GM12878 (cell line): ENCODE measurements at regions not wholly inside any gene's neighbourhood (a gene's known extent, or its start where the extent isn't known, plus 50 kb on each side); places are given as distances from the start of the nearest gene placed in this dataset.

ENCODE experiments used
- BACH1 ChIP-seq: fragments of 450-650 bp; IDR thresholded peaks from 2 replicates; pipeline ENCODE4 v1.6.1; 2017; ENCODE audit warnings: mild to moderate bottlenecking, borderline replicate concordance
- BRCA1 ChIP-seq: IDR thresholded peaks from 2 replicates; pipeline ENCODE4 v1.6.1; 2011; ENCODE audit warnings: low read depth, low read length, improper control_type of control experiment
- CBX5 ChIP-seq: sonication (generic); IDR thresholded peaks from 2 replicates; pipeline ENCODE4 v1.6.1; 2016; ENCODE audit warnings: low read depth, moderate library complexity, mild to moderate bottlenecking, inconsistent platforms
- CEBPB ChIP-seq, 2 experiments: fragments of 150-350 bp in 1 of 2; IDR thresholded peaks; 2 replicates each; pipeline ENCODE4 v1.6.1; 2012 to 2014; ENCODE audit warnings: low read depth in 2 of 2, low read length in 2 of 2, borderline replicate concordance in 1 of 2, inconsistent platforms in 1 of 2
- CTCF ChIP-seq, 3 experiments: IDR thresholded peaks in 2 of 3; conservative IDR thresholded peaks in 1 of 3; 2 replicates each; pipeline ENCODE4 v1.5.1; 2011; ENCODE audit warnings: low read depth in 3 of 3, low read length in 3 of 3, mild to moderate bottlenecking in 3 of 3, control low read depth in 2 of 3, moderate library complexity in 2 of 3, inconsistent platforms in 1 of 3, mixed read lengths in 1 of 3; ENCODE audit not compliant: control insufficient read depth in 2 of 3, insufficient read depth in 1 of 3; ENCODE audit errors: extremely low read depth in 1 of 3
- GABPA ChIP-seq: IDR thresholded peaks from 2 replicates; pipeline ENCODE4 v1.6.1; 2014; ENCODE audit warnings: antibody characterized with exemption, low read depth, mild to moderate bottlenecking, inconsistent platforms
- MLLT1 ChIP-seq: fragments of 450-650 bp; IDR thresholded peaks from 2 replicates; pipeline ENCODE4 v1.6.1; 2016; ENCODE audit warnings: mild to moderate bottlenecking
- POLR2A ChIP-seq: IDR thresholded peaks from 2 replicates; pipeline ENCODE4 v1.6.1; 2011; ENCODE audit warnings: low read depth, mild to moderate bottlenecking, low read length
- POLR2AphosphoS2 ChIP-seq: IDR thresholded peaks from 2 replicates; pipeline ENCODE4 v1.6.1; 2011; ENCODE audit warnings: low read depth, mild to moderate bottlenecking, low read length, improper control_type of control experiment, moderate library complexity
- SMC3 ChIP-seq: IDR thresholded peaks from 2 replicates; pipeline ENCODE4 v1.6.1; 2011; ENCODE audit warnings: low read length, improper control_type of control experiment, borderline replicate concordance
- SREBF1 ChIP-seq: IDR thresholded peaks from 2 replicates; pipeline ENCODE4 v1.6.1; 2012; ENCODE audit warnings: mild to moderate bottlenecking, low read length
- TBL1XR1 ChIP-seq: IDR thresholded peaks from 2 replicates; pipeline ENCODE4 v1.6.1; 2012; ENCODE audit warnings: low read depth, low read length, improper control_type of control experiment
- TCF12 ChIP-seq: IDR thresholded peaks from 2 replicates; pipeline ENCODE4 v1.6.1; 2011; ENCODE audit warnings: low read depth, mild to moderate bottlenecking, low read length
- ZBTB33 ChIP-seq: fragments of 450-650 bp; IDR thresholded peaks from 2 replicates; pipeline ENCODE4 v1.6.1; 2017; ENCODE audit warnings: mild to moderate bottlenecking

- TF ChIP-seq CTCF (IDR thresholded peaks at IDR 0.05 in 2 of 3, conservative IDR thresholded peaks at IDR 0.05 in 1 of 3; ENCODE audit: control insufficient read depth in 2 of 3, extremely low read depth in 1 of 3, insufficient read depth in 1 of 3, low read depth in 3 of 3, low read length in 3 of 3) (no peak), POLR2AphosphoS2 (no peak), TBL1XR1 (no peak), BACH1 (no peak), GABPA (no peak), BRCA1 (no peak), CBX5 (no peak), CEBPB (IDR thresholded peaks at IDR 0.05; ENCODE audit: borderline replicate concordance in 1 of 2, low read depth in 2 of 2, low read length in 2 of 2) (no peak), POLR2A (no peak), MLLT1 (no peak), TCF12 (no peak), SMC3 (no peak), SREBF1 (no peak), ZBTB33 (no peak)
These were observed 456.4 kb upstream of the DEPDC1 start for GRCh38 chr1:68953311-68953710.
